B cell (primary cell): ENCODE measurements at regions not wholly inside any gene's neighbourhood (a gene's known extent, or its start where the extent isn't known, plus 50 kb on each side); places are given as distances from the start of the nearest gene placed in this dataset.

Experiments used
- ATAC-seq: fragments of 200-7000 bp; cut with Tn5 transposase; one replicate; pipeline ENCODE4 v1.10.0; 2021; ENCODE audit warnings: low read depth, mild to moderate bottlenecking, moderate number of reproducible peaks, moderate library complexity
- CTCF ChIA-PET: fragments of 350-600 bp; sonication (Branson Sonifier 250); formaldehyde crosslinking; loops from one replicate; lab custom pipeline; 2021; ENCODE audit warnings: antibody characterized with exemption, inconsistent platforms; lab: Charles Lee
- POLR2A ChIA-PET: fragments of 350-600 bp; sonication (Branson Sonifier 250); formaldehyde crosslinking; loops from one replicate; lab custom pipeline; 2021; ENCODE audit warnings: antibody characterized with exemption; lab: Charles Lee
- DNase-seq: peaks from one replicate; pipeline ENCODE4 v3.0.0; 2013
- H2AFZ ChIP-seq: 2 replicates; pipeline ENCODE4 v1.6.1; 2012; ENCODE audit warnings: mild to moderate bottlenecking, low read depth, low read length; ENCODE audit not compliant: insufficient read depth, poor library complexity, severe bottlenecking
- H3K27ac ChIP-seq, 2 donors: 1 replicate in 1 of 2; 2 replicates in 1 of 2; pipeline ENCODE4 v1.5.1; 2012 to 2013; ENCODE audit warnings: low read length in 2 of 2, mild to moderate bottlenecking in 2 of 2, moderate library complexity in 1 of 2
- H3K27me3 ChIP-seq, 4 experiments: fragments of 200-600 bp in 1 of 4; sonication (generic) in 1 of 4; replicated peaks in 1 of 4; 1 replicate in 2 of 4; 2 replicates in 2 of 4; pipeline versions ENCODE4 v1.6.1 to v1.7.0; 2013 to 2016; ENCODE audit warnings: low read length in 3 of 4, mild to moderate bottlenecking in 2 of 4, mixed read lengths in 1 of 4, moderate library complexity in 1 of 4; ENCODE audit not compliant: insufficient read depth in 4 of 4, control insufficient read depth in 3 of 4; ENCODE audit errors: control extremely low read depth in 1 of 4
- H3K36me3 ChIP-seq, 2 experiments: replicated peaks in 1 of 2; 1 replicate in 1 of 2; 2 replicates in 1 of 2; pipeline versions ENCODE4 v1.6.1 to v1.7.1; 2013; ENCODE audit warnings: low read length in 1 of 2; ENCODE audit not compliant: insufficient read depth in 2 of 2, control insufficient read depth in 1 of 2; ENCODE audit errors: control extremely low read depth in 1 of 2, extremely low read depth in 1 of 2
- H3K4me1 ChIP-seq, 2 donors: fragments of 200-600 bp in 1 of 2; sonication (generic) in 1 of 2; 1 replicate in 1 of 2; 2 replicates in 1 of 2; pipeline versions ENCODE4 v1.5.1 to v1.6.1; 2013 to 2017; ENCODE audit warnings: low read length in 2 of 2; ENCODE audit not compliant: control insufficient read depth in 2 of 2, insufficient read depth in 2 of 2
- H3K4me2 ChIP-seq: replicated peaks from 2 replicates; pipeline ENCODE3; 2012; ENCODE audit warnings: mild to moderate bottlenecking, low read depth, low read length; ENCODE audit not compliant: poor library complexity, severe bottlenecking
- H3K4me3 ChIP-seq, 5 experiments: fragments of 200-600 bp in 1 of 5; sonication (generic) in 1 of 5; 1 replicate in 3 of 5; 2 replicates in 2 of 5; pipeline versions ENCODE4 v1.5.1 to v1.7.0; 2011 to 2016; ENCODE audit warnings: low read length in 4 of 5, mild to moderate bottlenecking in 4 of 5, low read depth in 2 of 5, control low read depth in 1 of 5, moderate library complexity in 1 of 5; ENCODE audit not compliant: insufficient read depth in 1 of 5; ENCODE audit errors: control extremely low read depth in 1 of 5, extremely low read depth in 1 of 5
- H3K79me2 ChIP-seq: fragments of 200-600 bp; sonication (generic); one replicate; pipeline ENCODE4 v1.6.0; 2016; ENCODE audit warnings: low read length; ENCODE audit not compliant: control insufficient read depth, insufficient read depth
- H3K9ac ChIP-seq: fragments of 200-600 bp; sonication (generic); 2 replicates; pipeline ENCODE4 v1.6.1; 2017; ENCODE audit warnings: mild to moderate bottlenecking, low read length, moderate library complexity
- H3K9me3 ChIP-seq, 3 donors: one replicate each; pipeline versions ENCODE4 v1.6.1 to v1.7.1; 2013; ENCODE audit warnings: low read length in 2 of 3; ENCODE audit not compliant: control insufficient read depth in 2 of 3, insufficient read depth in 1 of 3; ENCODE audit errors: control extremely low read depth in 1 of 3
- H4K20me1 ChIP-seq: 2 replicates; pipeline ENCODE4 v1.6.0; 2012; ENCODE audit warnings: mild to moderate bottlenecking, low read length; ENCODE audit not compliant: insufficient read depth, control insufficient read depth, poor library complexity, severe bottlenecking
- H3K27ac Mint-ChIP-seq: one replicate; pipeline ENCODE4 v1.8.0; 2021; ENCODE audit warnings: mixed read lengths
- H3K27me3 Mint-ChIP-seq: one replicate; pipeline ENCODE4 v1.8.0; 2021; ENCODE audit warnings: mixed read lengths
- H3K4me1 Mint-ChIP-seq: one replicate; pipeline ENCODE4 v1.8.0; 2021; ENCODE audit warnings: mixed read lengths
- H3K4me3 Mint-ChIP-seq: one replicate; pipeline ENCODE4 v1.8.0; 2021; ENCODE audit warnings: mixed read lengths
- H3K9me3 Mint-ChIP-seq: one replicate; pipeline ENCODE4 v1.8.0; 2022; ENCODE audit warnings: mixed read lengths; ENCODE audit not compliant: insufficient read depth
- CTCF ChIP-seq: fragments of 200-600 bp; IDR thresholded peaks from one replicate; pipeline ENCODE4 v1.8.0; 2022; ENCODE audit warnings: antibody characterized with exemption, mild to moderate bottlenecking
- EZH2 ChIP-seq: IDR thresholded peaks from 2 replicates; pipeline ENCODE4 v1.6.1; 2012; ENCODE audit warnings: borderline replicate concordance, low read depth, mild to moderate bottlenecking, moderate library complexity, low read length; ENCODE audit not compliant: insufficient read depth, poor library complexity, severe bottlenecking
- WGBS: methylation state at CpG from one replicate; pipeline ENCODE4 v1.1.5; 2013; ENCODE audit warnings: missing lambda C conversion rate; ENCODE audit not compliant: insufficient coverage; 5-methylcytosine and 5-hydroxymethylcytosine counted together
- intact Hi-C: fragments of 100-400 bp; cut with micrococcal nuclease; formaldehyde crosslinking; loops from one replicate; pipeline ENCODE4 v1.10.0; 2022

GRCh38 chr4:63349674-63350025 lies 1059.6 kb downstream of the TECRL start:
- intact Hi-C loops = no loop called here
- Histone ChIP-seq H3K27ac (no peak overlapping the region), H3K4me1 (no peaks in the 10 kb centered on the region), H3K79me2 (no peaks in the 10 kb centered on the region), H3K9ac (no peak overlapping the region), H2AFZ (no peak overlapping the region), H4K20me1 (no peaks in the 10 kb centered on the region), H3K27me3 (no peaks in the 10 kb centered on the region), H3K4me2 (no peak overlapping the region), H3K9me3 (peaks cover 1 to 14% (median 10%) of the 10 kb centered on the region in 3 donors), H3K36me3 (no peaks in the 10 kb centered on the region), H3K4me3 (no peak overlapping the region)
- no peak for ATAC-seq
- no peak for DNase-seq
- CTCF ChIA-PET = no interaction called here
- TF ChIP-seq EZH2 (no peak), CTCF (no peak)
- H3K9me3 Mint-ChIP-seq = peaks cover 12% of the 10 kb centered on the region
- WGBS = 93% methylated on average over 16 of the region's 21 CpGs
- POLR2A ChIA-PET = no interaction called here
- H3K4me3 Mint-ChIP-seq = no peak overlapping the region
- no peaks in the 10 kb centered on the region for H3K27me3 Mint-ChIP-seq
- H3K27ac Mint-ChIP-seq = no peak overlapping the region
- H3K4me1 Mint-ChIP-seq = no peaks in the 10 kb centered on the region

GRCh38 chr4:63348735-63349673 lies 1060.2 kb downstream of the TECRL start:
- CTCF ChIA-PET = no interaction called here
- no peak for DNase-seq
- POLR2A ChIA-PET = no interaction called here

More at GRCh38 chr4:63348735-63349673, 1060.2 kb downstream of the TECRL start:
- Histone ChIP-seq H3K4me1 (no peaks in the 10 kb centered on the region), H2AFZ (no peak overlapping the region), H3K9me3 (peaks cover 1 to 14% (median 10%) of the 10 kb centered on the region in 3 donors), H3K79me2 (no peaks in the 10 kb centered on the region), H4K20me1 (no peaks in the 10 kb centered on the region), H3K27ac (no peak overlapping the region), H3K4me3 (no peak overlapping the region), H3K36me3 (no peaks in the 10 kb centered on the region), H3K4me2 (no peak overlapping the region), H3K9ac (no peak overlapping the region), H3K27me3 (no peaks in the 10 kb centered on the region)
- Mint-ChIP-seq H3K27me3 (no peaks in the 10 kb centered on the region), H3K27ac (no peak overlapping the region), H3K4me3 (no peak overlapping the region), H3K9me3 (peaks cover 12% of the 10 kb centered on the region), H3K4me1 (no peaks in the 10 kb centered on the region)
- 89% methylated on average over 58 of the region's 58 CpGs for WGBS
- no peak for TF ChIP-seq EZH2
- no peak for TF ChIP-seq CTCF
- no peak for ATAC-seq
- intact Hi-C loops = no loop called here
